ENCODE measurements at regions not wholly inside any gene's neighbourhood (a gene's known extent, or its start where the extent isn't known, plus 50 kb on each side); places are given as distances from the start of the nearest gene placed in this dataset.

- TF ChIP-seq YY1 (IDR thresholded peaks at IDR 0.05; ENCODE audit: low read depth) = no peak
Observed at GRCh38 chr1:81160696-81161095, 640.0 kb upstream of the ADGRL2 start.

GRCh38 chr1:81158592-81158991 is 642.1 kb upstream of the ADGRL2 start:
- TF ChIP-seq NFIC (IDR thresholded peaks at IDR 0.05) = no peak
- no peak for TF ChIP-seq ZBTB7A (IDR thresholded peaks at IDR 0.05; ENCODE audit: low read depth)
- no peak for TF ChIP-seq USF1 (IDR thresholded peaks at IDR 0.05)

DNA sequence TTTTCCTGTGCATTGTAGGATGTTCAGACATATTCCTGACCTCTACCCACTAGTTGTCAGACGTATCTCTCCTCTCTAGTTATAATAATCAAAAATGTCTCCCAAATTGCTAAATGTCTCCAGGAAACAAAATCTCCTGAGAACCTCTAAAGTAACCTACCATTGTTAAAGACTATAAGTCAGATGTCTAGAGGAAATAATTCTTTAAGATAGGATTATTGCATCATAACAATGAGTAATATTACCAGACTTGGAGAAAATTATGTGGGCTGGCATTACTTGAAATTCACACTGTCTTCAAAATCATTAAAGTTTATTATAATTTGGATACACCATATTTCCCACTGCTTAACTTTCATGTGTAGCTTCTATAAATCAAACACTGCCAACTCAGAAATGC is 643.0 kb upstream of the ADGRL2 start:
- no peak for TF ChIP-seq CEBPB (IDR thresholded peaks at IDR 0.05)
- TF ChIP-seq TAF1 (IDR thresholded peaks at IDR 0.05; ENCODE audit: low read depth) = no peak
- no peak for TF ChIP-seq CREB1 (IDR thresholded peaks at IDR 0.05; ENCODE audit: low read depth)
- TF ChIP-seq RAD21 (IDR thresholded peaks at IDR 0.05; ENCODE audit: low read depth) = no peak
- no peak for TF ChIP-seq USF1 (IDR thresholded peaks at IDR 0.05)
- TF ChIP-seq TEAD4 (IDR thresholded peaks at IDR 0.05) = no peak
- TF ChIP-seq TCF12 (IDR thresholded peaks at IDR 0.05; ENCODE audit: low read depth) = no peak
- TF ChIP-seq FOXM1 (IDR thresholded peaks at IDR 0.05; ENCODE audit: borderline replicate concordance, low read depth) = no peak
- TF ChIP-seq EGR1 (IDR thresholded peaks at IDR 0.05) = no peak
- TF ChIP-seq, protein P1, sequence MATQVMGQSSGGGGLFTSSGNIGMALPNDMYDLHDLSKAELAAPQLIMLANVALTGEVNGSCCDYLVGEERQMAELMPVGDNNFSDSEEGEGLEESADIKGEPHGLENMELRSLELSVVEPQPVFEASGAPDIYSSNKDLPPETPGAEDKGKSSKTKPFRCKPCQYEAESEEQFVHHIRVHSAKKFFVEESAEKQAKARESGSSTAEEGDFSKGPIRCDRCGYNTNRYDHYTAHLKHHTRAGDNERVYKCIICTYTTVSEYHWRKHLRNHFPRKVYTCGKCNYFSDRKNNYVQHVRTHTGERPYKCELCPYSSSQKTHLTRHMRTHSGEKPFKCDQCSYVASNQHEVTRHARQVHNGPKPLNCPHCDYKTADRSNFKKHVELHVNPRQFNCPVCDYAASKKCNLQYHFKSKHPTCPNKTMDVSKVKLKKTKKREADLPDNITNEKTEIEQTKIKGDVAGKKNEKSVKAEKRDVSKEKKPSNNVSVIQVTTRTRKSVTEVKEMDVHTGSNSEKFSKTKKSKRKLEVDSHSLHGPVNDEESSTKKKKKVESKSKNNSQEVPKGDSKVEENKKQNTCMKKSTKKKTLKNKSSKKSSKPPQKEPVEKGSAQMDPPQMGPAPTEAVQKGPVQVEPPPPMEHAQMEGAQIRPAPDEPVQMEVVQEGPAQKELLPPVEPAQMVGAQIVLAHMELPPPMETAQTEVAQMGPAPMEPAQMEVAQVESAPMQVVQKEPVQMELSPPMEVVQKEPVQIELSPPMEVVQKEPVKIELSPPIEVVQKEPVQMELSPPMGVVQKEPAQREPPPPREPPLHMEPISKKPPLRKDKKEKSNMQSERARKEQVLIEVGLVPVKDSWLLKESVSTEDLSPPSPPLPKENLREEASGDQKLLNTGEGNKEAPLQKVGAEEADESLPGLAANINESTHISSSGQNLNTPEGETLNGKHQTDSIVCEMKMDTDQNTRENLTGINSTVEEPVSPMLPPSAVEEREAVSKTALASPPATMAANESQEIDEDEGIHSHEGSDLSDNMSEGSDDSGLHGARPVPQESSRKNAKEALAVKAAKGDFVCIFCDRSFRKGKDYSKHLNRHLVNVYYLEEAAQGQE (IDR thresholded peaks at IDR 0.05; ENCODE audit: low read depth) = no peak
- no peak for TF ChIP-seq EP300 (IDR thresholded peaks at IDR 0.05; ENCODE audit: borderline replicate concordance)
- TF ChIP-seq NFIC (IDR thresholded peaks at IDR 0.05) = no peak
- no peak for TF ChIP-seq ZBTB7A (IDR thresholded peaks at IDR 0.05; ENCODE audit: low read depth)

DNA sequence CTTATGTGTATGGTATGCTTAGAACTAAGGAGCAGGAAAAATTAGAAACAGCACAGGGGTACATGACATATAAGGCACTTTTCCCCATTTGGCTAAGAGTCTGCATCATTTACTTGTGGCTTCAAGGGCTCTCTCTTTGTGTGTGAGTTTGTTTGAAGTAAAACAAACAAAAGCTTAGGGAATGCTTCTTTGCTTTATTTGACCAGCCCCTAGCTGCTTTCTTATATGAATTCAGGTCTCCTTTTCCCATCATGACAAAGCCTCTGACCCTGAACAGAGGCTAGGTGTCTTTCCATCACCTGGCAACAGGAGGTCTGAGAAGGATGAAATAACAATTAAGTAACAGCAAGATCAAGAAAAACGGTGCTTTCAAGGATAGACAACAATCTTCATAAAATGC is 643.8 kb upstream of the ADGRL2 start:
- TF ChIP-seq YY1 (IDR thresholded peaks at IDR 0.05; ENCODE audit: low read depth) = no peak
- no peak for TF ChIP-seq CEBPB (IDR thresholded peaks at IDR 0.05)
- TF ChIP-seq EGR1 (IDR thresholded peaks at IDR 0.05) = no peak
- TF ChIP-seq TAF1 (IDR thresholded peaks at IDR 0.05; ENCODE audit: low read depth) = no peak
- TF ChIP-seq FOXM1 (IDR thresholded peaks at IDR 0.05; ENCODE audit: borderline replicate concordance, low read depth) = no peak
- TF ChIP-seq RAD21 (IDR thresholded peaks at IDR 0.05; ENCODE audit: low read depth) = no peak
- no peak for TF ChIP-seq CREB1 (IDR thresholded peaks at IDR 0.05; ENCODE audit: low read depth)

- TF ChIP-seq, protein P2, sequence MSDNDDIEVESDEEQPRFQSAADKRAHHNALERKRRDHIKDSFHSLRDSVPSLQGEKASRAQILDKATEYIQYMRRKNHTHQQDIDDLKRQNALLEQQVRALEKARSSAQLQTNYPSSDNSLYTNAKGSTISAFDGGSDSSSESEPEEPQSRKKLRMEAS (IDR thresholded peaks at IDR 0.05) = no peak
- TF ChIP-seq EGR1 (IDR thresholded peaks at IDR 0.05) (no peak), CEBPB (IDR thresholded peaks at IDR 0.05) (no peak), CREB1 (IDR thresholded peaks at IDR 0.05; ENCODE audit: low read depth) (no peak), EP300 (IDR thresholded peaks at IDR 0.05; ENCODE audit: borderline replicate concordance) (no peak), TAF1 (IDR thresholded peaks at IDR 0.05; ENCODE audit: low read depth) (no peak), RAD21 (IDR thresholded peaks at IDR 0.05; ENCODE audit: low read depth) (no peak), YY1 (IDR thresholded peaks at IDR 0.05; ENCODE audit: low read depth) (no peak), NFIC (IDR thresholded peaks at IDR 0.05) (no peak), TCF12 (IDR thresholded peaks at IDR 0.05; ENCODE audit: low read depth) (no peak), TEAD4 (IDR thresholded peaks at IDR 0.05) (no peak), FOXM1 (IDR thresholded peaks at IDR 0.05; ENCODE audit: borderline replicate concordance, low read depth) (no peak), ZBTB7A (IDR thresholded peaks at IDR 0.05; ENCODE audit: low read depth) (no peak), USF1 (IDR thresholded peaks at IDR 0.05) (no peak)
- TF ChIP-seq, protein P1 (IDR thresholded peaks at IDR 0.05; ENCODE audit: low read depth) = no peak
Observed at GRCh38 chr1:81155131-81155530, 645.6 kb upstream of the ADGRL2 start.

GRCh38 chr1:81151206-81151605 is 649.5 kb upstream of the ADGRL2 start:
- TF ChIP-seq CREB1 (IDR thresholded peaks at IDR 0.05; ENCODE audit: low read depth) = no peak
- TF ChIP-seq NFIC (IDR thresholded peaks at IDR 0.05) = no peak
